K562 (cell line): ENCODE measurements at regions not wholly inside any gene's neighbourhood (a gene's known extent, or its start where the extent isn't known, plus 50 kb on each side); places are given as distances from the start of the nearest gene placed in this dataset.

ENCODE experiments used
- ATAC-seq: fragments of 200-7000 bp; cut with Tn5 transposase; 3 replicates; pipeline ENCODE4 v1.9.1; 2020; ENCODE audit warnings: moderate library complexity
- BruUV-seq: library from RNA; stranded (reverse); fragments of 400-500 nt; replicated peaks from 2 replicates; lab custom pipeline; 2021; lab: Mats Ljungman, UMichigan
- CTCF ChIA-PET: fragments of 300-600 bp; formaldehyde crosslinking; extraction: SDS; loops from one replicate; lab custom pipeline; 2021; ENCODE audit warnings: low intra/inter-chr PET ratio; lab: Yijun Ruan, JAX
- POLR2A ChIA-PET: fragments of 300-600, 350-650 bp; sonication (Branson Sonifier 250); formaldehyde crosslinking; extraction: SDS; loops from one replicate; lab custom pipeline; 2021; ENCODE audit warnings: antibody characterized with exemption, inconsistent platforms; lab: Yijun Ruan, JAX
- DNase-seq, 4 experiments: peaks; one replicate each; pipeline versions ENCODE4 v3.0.0 to v3.0.0-alpha.2; 2011 to 2018; ENCODE audit warnings: low spot score in 3 of 4, mixed read lengths in 3 of 4; ENCODE audit errors: extremely low read depth in 1 of 4
- FAIRE-seq: peaks from 2 replicates; lab custom pipeline; 2011; peaks lifted over from hg19 to GRCh38; lab: Jason Lieb, UNC
- H2AFZ ChIP-seq: 2 replicates; pipeline ENCODE4 v1.6.0; 2011; ENCODE audit warnings: low read depth, low read length, control low read depth, inconsistent platforms
- H3K27ac ChIP-seq: fragments of 200-600 bp; 3 replicates; pipeline ENCODE4 v1.8.0; 2011; ENCODE audit warnings: low read depth, mild to moderate bottlenecking, control low read depth, inconsistent platforms, low read length, moderate library complexity, mixed read lengths; ENCODE audit errors: extremely low read depth
- H3K27me3 ChIP-seq, 2 experiments: fragments of 300-600 bp in 1 of 2; 2 replicates in 1 of 2; 3 replicates in 1 of 2; pipeline versions ENCODE4 v1.6.0 to v1.8.0; 2011; ENCODE audit warnings: inconsistent platforms in 2 of 2, low read length in 2 of 2, mild to moderate bottlenecking in 1 of 2, mixed read lengths in 1 of 2, moderate library complexity in 1 of 2; ENCODE audit not compliant: control insufficient read depth in 2 of 2, insufficient read depth in 2 of 2
- H3K36me3 ChIP-seq: fragments of 300-600 bp; 3 replicates; pipeline ENCODE4 v1.8.0; 2011; ENCODE audit warnings: mild to moderate bottlenecking, low read length, inconsistent platforms; ENCODE audit not compliant: control insufficient read depth, insufficient read depth
- H3K4me1 ChIP-seq, 2 experiments: fragments of 200-600 bp in 1 of 2; replicated peaks in 1 of 2; 2 replicates in 1 of 2; 3 replicates in 1 of 2; pipeline versions ENCODE4 v1.5.1 to v1.8.0; 2011; ENCODE audit warnings: inconsistent platforms in 2 of 2, low read length in 2 of 2, mild to moderate bottlenecking in 1 of 2, mixed read lengths in 1 of 2, moderate library complexity in 1 of 2; ENCODE audit not compliant: control insufficient read depth in 2 of 2, insufficient read depth in 2 of 2
- H3K4me2 ChIP-seq: 2 replicates; pipeline ENCODE4 v1.6.1; 2011; ENCODE audit warnings: low read length, control low read depth, inconsistent platforms, mixed read lengths; ENCODE audit not compliant: insufficient read depth
- H3K4me3 ChIP-seq: fragments of 200-600 bp; sonication (generic), shearing (Covaris generic); 2 replicates; pipeline ENCODE4 v1.5.1; 2016; ENCODE audit warnings: control low read depth, inconsistent platforms
- H3K79me2 ChIP-seq: fragments of 200-600 bp; 3 replicates; pipeline ENCODE4 v1.8.0; 2011; ENCODE audit warnings: low read length, inconsistent platforms; ENCODE audit not compliant: control insufficient read depth, insufficient read depth
- H3K9ac ChIP-seq, 2 experiments: 2 replicates each; pipeline versions ENCODE4 v1.6.0 to v1.6.1; 2011; ENCODE audit warnings: low read depth in 2 of 2, low read length in 2 of 2, control low read depth in 1 of 2, inconsistent platforms in 1 of 2, mild to moderate bottlenecking in 1 of 2, mixed read lengths in 1 of 2; ENCODE audit not compliant: insufficient read depth in 1 of 2
- H3K9me1 ChIP-seq: one replicate; pipeline ENCODE4 v1.6.0; 2011; ENCODE audit warnings: inconsistent platforms, mild to moderate bottlenecking, low read length, moderate library complexity; ENCODE audit not compliant: control insufficient read depth, insufficient read depth
- H3K9me3 ChIP-seq: replicated peaks from 2 replicates; pipeline ENCODE4 v1.5.1; 2011; ENCODE audit warnings: low read depth, low read length, inconsistent platforms; ENCODE audit not compliant: control insufficient read depth, insufficient read depth
- H4K20me1 ChIP-seq: replicated peaks from 2 replicates; pipeline ENCODE4 v1.6.1; 2011; ENCODE audit warnings: low read length, inconsistent platforms, mixed read lengths; ENCODE audit not compliant: control insufficient read depth, insufficient read depth
- CC2D1A ChIP-seq: fragments of 450-650 bp; IDR thresholded peaks from 2 replicates; pipeline ENCODE4 v1.6.1; 2017; ENCODE audit warnings: mild to moderate bottlenecking
- HCFC1 ChIP-seq: IDR thresholded peaks from 2 replicates; pipeline ENCODE4 v1.6.1; 2012; ENCODE audit warnings: low read depth, low read length, improper control_type of control experiment
- KLF16 ChIP-seq: IDR thresholded peaks from 2 replicates; pipeline ENCODE4 v1.6.1; 2016; ENCODE audit warnings: antibody characterized with exemption
- MAFF ChIP-seq: IDR thresholded peaks from 2 replicates; pipeline ENCODE4 v1.6.1; 2012; ENCODE audit warnings: low read length, improper control_type of control experiment
- MCM5 ChIP-seq: fragments of 450-650 bp; IDR thresholded peaks from 2 replicates; pipeline ENCODE4 v1.6.1; 2016; ENCODE audit warnings: low read depth
- MEIS2 ChIP-seq: fragments of 450-650 bp; IDR thresholded peaks from 2 replicates; pipeline ENCODE4 v1.6.1; 2014; ENCODE audit warnings: mild to moderate bottlenecking; ENCODE audit not compliant: partially characterized antibody
- SMARCA4 ChIP-seq: fragments of 450-650 bp; IDR thresholded peaks from 2 replicates; pipeline ENCODE4 v1.6.1; 2016
- ZNF24 ChIP-seq: fragments of 450-650 bp; IDR thresholded peaks from 2 replicates; pipeline ENCODE4 v1.6.1; 2016
- ZNF561 ChIP-seq: fragments of 450-650 bp; formaldehyde crosslinking; conservative IDR thresholded peaks from 2 replicates; pipeline ENCODE4 v1.4.0; 2020; ENCODE audit warnings: mild to moderate bottlenecking, moderate library complexity
- WGBS: fragments of 100-300 bp; shearing (Covaris generic); methylation state at CpG from one replicate; pipeline ENCODE4 v1.1.6; 2016; ENCODE audit warnings: low coverage, mixed read lengths; ENCODE audit not compliant: insufficient coverage; ENCODE audit errors: missing lambda C conversion rate; 5-methylcytosine and 5-hydroxymethylcytosine counted together
- in situ Hi-C: fragments of 300-500 bp; cut with MboI; formaldehyde crosslinking; loops from 4 replicates; pipeline ENCODE4 v1.15.0; 2018; ENCODE audit warnings: inconsistent platforms, mixed read lengths
- intact Hi-C: fragments of 100-400 bp; cut with micrococcal nuclease; formaldehyde crosslinking; loops from 2 replicates; pipeline ENCODE4 v1.14.2; 2022
- TF ChIP-seq, protein P1 (sequence below): sonication (generic); formaldehyde crosslinking; IDR thresholded peaks from 2 replicates; pipeline ENCODE4 v1.8.0; 2022; ENCODE audit warnings: mild to moderate bottlenecking, low read depth, missing genetic modification reagents
- TF ChIP-seq, protein P2 (sequence below): fragments of 450-650 bp; IDR thresholded peaks from 2 replicates; pipeline ENCODE4 v1.6.1; 2016; ENCODE audit warnings: mild to moderate bottlenecking

DNA sequence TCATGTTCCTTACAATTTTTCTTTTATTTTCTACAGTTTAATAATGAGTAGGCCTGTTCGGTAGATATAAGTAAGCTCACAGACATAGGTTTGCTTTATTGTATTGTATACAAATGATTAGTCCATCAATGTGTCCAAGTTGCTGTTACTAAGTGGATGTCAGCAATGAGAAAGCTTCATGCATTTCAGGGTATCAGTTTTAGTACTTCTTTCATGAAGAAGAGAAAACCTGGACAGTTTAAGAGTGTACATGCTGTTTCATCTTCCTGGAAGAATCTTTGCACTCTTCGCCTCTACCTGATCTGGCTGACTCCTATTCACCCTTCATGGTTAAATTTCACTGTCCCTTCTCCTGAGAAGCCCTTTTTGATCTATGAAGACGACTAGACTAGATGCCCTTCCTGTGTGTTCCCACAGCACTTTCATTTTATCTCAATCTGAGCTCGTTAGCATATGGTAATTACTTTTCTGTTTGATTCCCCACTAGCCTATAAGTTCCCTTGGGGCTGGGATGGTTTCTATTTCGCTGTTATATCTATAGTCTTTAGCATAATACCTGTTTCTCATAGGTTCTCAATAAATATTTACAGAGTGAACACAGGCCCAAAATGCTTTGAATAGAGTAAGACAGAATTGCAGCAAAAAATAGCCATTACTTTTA, 70.7 kb downstream of the CETN3 start:
- no peaks in the 10 kb centered on the region for H3K9me1 ChIP-seq
- no peaks in the 10 kb centered on the region for H3K79me2 ChIP-seq
- no peak overlapping the region for H2AFZ ChIP-seq
- TF ChIP-seq, protein P1, sequence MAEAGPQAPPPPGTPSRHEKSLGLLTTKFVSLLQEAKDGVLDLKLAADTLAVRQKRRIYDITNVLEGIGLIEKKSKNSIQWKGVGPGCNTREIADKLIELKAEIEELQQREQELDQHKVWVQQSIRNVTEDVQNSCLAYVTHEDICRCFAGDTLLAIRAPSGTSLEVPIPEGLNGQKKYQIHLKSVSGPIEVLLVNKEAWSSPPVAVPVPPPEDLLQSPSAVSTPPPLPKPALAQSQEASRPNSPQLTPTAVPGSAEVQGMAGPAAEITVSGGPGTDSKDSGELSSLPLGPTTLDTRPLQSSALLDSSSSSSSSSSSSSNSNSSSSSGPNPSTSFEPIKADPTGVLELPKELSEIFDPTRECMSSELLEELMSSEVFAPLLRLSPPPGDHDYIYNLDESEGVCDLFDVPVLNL (CRISPR knock-in tag) = no peak
- TF ChIP-seq HCFC1 (no peak), CC2D1A (no peak), MAFF (no peak), MCM5 (no peak), MEIS2 (no peak), ZNF561 (CRISPR knock-in tag) (no peak), KLF16 (no peak), SMARCA4 (no peak), ZNF24 (no peak)
- TF ChIP-seq, protein P2, sequence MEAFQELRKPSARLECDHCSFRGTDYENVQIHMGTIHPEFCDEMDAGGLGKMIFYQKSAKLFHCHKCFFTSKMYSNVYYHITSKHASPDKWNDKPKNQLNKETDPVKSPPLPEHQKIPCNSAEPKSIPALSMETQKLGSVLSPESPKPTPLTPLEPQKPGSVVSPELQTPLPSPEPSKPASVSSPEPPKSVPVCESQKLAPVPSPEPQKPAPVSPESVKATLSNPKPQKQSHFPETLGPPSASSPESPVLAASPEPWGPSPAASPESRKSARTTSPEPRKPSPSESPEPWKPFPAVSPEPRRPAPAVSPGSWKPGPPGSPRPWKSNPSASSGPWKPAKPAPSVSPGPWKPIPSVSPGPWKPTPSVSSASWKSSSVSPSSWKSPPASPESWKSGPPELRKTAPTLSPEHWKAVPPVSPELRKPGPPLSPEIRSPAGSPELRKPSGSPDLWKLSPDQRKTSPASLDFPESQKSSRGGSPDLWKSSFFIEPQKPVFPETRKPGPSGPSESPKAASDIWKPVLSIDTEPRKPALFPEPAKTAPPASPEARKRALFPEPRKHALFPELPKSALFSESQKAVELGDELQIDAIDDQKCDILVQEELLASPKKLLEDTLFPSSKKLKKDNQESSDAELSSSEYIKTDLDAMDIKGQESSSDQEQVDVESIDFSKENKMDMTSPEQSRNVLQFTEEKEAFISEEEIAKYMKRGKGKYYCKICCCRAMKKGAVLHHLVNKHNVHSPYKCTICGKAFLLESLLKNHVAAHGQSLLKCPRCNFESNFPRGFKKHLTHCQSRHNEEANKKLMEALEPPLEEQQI = no peak
- DNase-seq = no peak
- no peaks in the 10 kb centered on the region for H4K20me1 ChIP-seq
- H3K4me1 ChIP-seq = no peaks in the 10 kb centered on the region
- H3K4me3 ChIP-seq = no peak overlapping the region
- ChIA-PET POLR2A (interaction anchor here (0.8 to 1.0 kb wide), 2 partner anchors 22 to 253 kb away, joined by 3 read pairs; no protein-coding TSS in a partner anchor), CTCF (no interaction called here)
- FAIRE-seq = no peak
- WGBS = 0% methylated on average over 5 of the region's 5 CpGs
- H3K9me3 ChIP-seq = no peaks in the 10 kb centered on the region
- in situ Hi-C loops = no loop called here
- H3K27ac ChIP-seq = no peak overlapping the region
- no TSS peak for BruUV-seq
- H3K36me3 ChIP-seq = no peaks in the 10 kb centered on the region
- no peak overlapping the region for H3K4me2 ChIP-seq
- no peaks in the 10 kb centered on the region for H3K27me3 ChIP-seq
- H3K9ac ChIP-seq = no peak overlapping the region
- no peak for ATAC-seq
- intact Hi-C loops = no loop called here
